ENCODE measurements at regions not wholly inside any gene's neighbourhood (a gene's known extent, or its start where the extent isn't known, plus 50 kb on each side); places are given as distances from the start of the nearest gene placed in this dataset.

DNA sequence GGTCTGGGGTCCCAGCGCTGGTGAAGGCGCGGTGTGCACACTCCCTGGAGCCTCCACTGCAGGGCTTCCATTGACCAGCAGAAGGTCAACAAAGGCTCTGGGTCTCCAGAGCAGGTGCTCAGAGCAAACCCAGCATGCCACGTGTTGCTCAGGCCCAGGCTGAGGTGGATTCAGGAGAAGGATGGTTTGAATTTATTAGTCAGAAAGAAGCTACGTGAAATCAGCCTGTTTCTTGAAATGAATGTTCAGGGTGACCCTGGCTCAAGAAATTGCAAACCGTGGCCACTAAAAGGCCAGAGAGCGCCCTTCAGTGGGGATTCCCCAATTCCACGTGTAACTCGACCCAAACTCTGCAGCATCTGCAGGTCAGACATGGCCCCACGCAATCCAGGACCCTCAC, 82.7 kb upstream of the PFKP start:
- TF ChIP-seq, protein P1, sequence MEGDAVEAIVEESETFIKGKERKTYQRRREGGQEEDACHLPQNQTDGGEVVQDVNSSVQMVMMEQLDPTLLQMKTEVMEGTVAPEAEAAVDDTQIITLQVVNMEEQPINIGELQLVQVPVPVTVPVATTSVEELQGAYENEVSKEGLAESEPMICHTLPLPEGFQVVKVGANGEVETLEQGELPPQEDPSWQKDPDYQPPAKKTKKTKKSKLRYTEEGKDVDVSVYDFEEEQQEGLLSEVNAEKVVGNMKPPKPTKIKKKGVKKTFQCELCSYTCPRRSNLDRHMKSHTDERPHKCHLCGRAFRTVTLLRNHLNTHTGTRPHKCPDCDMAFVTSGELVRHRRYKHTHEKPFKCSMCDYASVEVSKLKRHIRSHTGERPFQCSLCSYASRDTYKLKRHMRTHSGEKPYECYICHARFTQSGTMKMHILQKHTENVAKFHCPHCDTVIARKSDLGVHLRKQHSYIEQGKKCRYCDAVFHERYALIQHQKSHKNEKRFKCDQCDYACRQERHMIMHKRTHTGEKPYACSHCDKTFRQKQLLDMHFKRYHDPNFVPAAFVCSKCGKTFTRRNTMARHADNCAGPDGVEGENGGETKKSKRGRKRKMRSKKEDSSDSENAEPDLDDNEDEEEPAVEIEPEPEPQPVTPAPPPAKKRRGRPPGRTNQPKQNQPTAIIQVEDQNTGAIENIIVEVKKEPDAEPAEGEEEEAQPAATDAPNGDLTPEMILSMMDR (conservative IDR thresholded peaks at IDR 0.05; ENCODE audit: low read length): no peak
- no peak for DNase-seq (ENCODE audit: low read depth)
- H3K4me3 ChIP-seq (ENCODE audit: low read length): no peak overlapping the region

DNA sequence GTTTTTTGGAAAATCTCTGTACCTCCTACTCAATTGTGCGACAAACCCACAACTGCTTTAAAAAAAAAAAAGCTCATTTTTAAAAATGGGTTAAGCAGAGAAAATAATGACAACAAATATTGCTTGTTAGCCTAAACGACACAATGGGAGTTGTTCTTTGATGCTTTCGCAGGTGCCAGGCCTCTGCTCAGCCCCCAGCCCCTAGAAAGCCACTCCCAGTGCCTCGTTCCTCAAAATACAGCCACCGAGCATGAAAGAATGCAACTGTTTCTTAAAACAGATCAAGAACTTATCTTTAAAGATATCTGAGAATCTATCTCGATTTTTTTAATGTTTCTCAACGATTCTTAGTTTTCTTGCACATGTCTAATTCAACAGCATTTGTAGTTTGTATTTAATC, 85.2 kb upstream of the PFKP start:
- no peak for DNase-seq (ENCODE audit: low read depth)
- no peak overlapping the region for H3K4me3 ChIP-seq (ENCODE audit: low read length)
- TF ChIP-seq, protein P1 (conservative IDR thresholded peaks at IDR 0.05; ENCODE audit: low read length): no peak

DNA sequence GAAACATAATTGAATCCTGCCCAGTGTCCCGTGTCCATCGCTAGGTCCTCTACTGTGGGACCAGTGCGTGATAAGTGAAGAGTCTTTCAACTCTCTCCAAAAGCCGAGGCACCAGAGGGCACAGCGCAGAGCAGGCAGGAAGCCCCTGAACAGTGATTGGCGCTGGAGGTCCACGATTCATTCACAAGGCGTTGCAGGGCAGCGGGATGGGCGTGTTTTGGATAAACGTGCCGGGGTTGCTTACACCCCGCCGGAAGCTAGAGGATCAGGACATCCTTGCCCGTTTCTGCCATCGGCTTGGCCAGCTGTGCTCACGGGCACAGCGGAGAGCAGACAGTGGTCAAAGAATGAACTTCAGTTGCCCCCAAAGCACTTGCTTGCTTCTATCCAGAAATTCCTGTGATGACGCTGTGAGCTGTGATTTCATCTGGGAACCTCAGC, 86.0 kb upstream of the PFKP start:
- no peak overlapping the region for H3K4me3 ChIP-seq (ENCODE audit: low read length)
- DNase-seq (ENCODE audit: low read depth): no peak
- TF ChIP-seq, protein P1 (conservative IDR thresholded peaks at IDR 0.05; ENCODE audit: low read length): no peak

DNA sequence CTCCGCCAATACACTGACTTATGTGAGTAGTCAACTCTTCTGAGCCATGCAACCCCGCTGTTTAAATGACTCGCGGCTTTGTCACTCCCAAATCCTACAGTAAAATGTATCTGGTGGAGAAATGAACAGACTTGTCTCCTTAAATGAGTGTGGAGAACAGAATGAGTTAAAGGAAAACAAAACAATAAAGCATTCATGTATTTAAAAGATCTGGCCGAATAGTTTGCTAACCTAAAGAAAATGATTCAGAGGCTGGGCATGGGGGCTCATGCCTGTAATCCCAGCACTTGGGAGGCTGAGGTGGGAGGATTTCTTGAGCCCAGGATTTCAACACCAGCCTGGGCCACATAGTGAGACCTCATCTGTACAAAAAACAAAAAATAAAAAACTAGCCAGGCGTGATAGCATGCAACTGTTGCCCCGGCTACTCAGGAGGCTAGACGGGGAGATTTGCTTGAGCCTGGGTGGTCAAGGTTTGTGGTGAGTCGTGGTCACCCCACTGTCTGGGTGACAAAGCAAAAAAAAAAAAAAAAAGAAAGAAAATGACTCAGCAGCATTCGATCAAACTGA, 86.5 kb upstream of the PFKP start:
- TF ChIP-seq, protein P1 (conservative IDR thresholded peaks at IDR 0.05; ENCODE audit: low read length): no peak
- DNase-seq (ENCODE audit: low read depth): peak; percentile 74
- no peak overlapping the region for H3K4me3 ChIP-seq (ENCODE audit: low read length)

DNA sequence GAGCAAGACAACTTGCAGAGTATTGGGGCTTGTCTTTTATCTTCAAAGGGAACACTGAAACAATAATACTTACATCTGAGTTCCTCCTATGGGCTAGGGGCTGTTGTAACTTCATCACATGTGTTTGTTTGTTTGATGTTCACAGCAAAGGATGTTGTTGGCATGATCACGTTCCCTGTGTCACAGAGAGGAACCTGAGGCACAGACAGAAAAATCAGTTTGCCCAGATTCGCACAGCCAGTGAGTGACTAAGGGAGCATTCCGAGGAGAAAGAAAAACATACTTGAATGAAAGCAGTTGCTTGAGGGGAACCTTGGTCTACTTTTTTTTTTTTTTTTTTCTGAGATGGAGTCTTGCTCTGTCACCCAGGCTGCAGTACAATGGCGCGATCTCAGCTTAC, 87.2 kb upstream of the PFKP start:
- DNase-seq (ENCODE audit: low read depth): peak; percentile 46
- H3K4me3 ChIP-seq (ENCODE audit: low read length): no peak overlapping the region
- TF ChIP-seq, protein P1 (conservative IDR thresholded peaks at IDR 0.05; ENCODE audit: low read length): no peak

DNA sequence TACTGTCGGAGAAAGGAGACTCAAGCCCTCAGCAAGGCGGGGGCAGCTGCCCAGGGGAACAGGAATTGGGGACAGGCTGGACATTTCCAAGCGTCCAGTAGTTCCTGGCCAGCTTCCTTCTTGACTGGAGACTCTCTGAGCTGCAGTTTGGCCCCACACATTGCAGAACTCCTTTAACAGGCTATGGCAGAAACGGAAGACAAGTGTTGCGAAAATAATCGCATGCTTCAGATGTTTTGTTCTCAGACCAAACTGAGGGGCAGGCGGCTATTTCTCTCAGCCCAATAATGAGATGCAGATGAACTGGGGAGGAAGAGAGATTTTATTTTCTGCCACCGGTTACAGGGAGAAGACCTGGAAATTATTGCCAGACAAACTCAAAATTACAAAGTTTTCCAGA, 88.0 kb upstream of the PFKP start:
- TF ChIP-seq, protein P1 (conservative IDR thresholded peaks at IDR 0.05; ENCODE audit: low read length): no peak
- no peak overlapping the region for H3K4me3 ChIP-seq (ENCODE audit: low read length)
- DNase-seq (ENCODE audit: low read depth): peak; percentile 88

DNA sequence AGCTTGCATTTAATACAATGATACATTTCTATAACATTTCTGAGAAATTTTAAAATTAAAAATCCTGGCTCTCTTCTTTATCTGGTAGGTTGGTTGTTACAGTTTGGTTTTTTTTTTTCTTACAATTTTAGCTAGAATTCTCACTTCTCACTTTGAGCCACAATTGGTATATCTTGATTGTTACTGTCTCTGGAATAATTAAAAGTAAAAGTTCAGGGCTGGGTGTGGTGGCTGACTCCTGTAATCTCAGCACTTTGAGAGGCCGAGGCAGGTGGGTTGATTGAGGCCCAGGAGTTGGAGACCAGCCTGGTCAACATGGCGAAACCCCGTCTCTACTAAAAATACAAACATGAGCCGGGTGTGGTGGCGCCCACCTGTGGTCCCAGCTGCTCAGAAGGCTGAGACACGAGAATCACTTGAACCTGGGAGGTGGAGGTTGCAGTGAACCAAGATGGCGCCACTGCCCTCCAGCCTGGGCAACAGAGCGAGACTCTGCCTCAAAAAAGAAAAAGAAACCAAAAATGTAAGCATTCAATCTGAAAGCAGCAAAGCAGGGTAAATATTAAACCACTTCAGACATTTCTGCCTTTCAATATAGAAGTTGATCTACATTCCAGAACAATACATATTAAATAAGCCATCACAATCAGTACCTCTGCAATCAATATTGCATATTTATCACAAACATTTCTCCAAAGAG, 88.6 kb upstream of the PFKP start:
- DNase-seq (ENCODE audit: low read depth): no peak
- TF ChIP-seq, protein P1 (conservative IDR thresholded peaks at IDR 0.05; ENCODE audit: low read length): no peak
- H3K4me3 ChIP-seq (ENCODE audit: low read length): no peak overlapping the region

All from AG10803 (cell line).